HG02973 (cell line): ENCODE measurements at regions not wholly inside any gene's neighbourhood (a gene's known extent, or its start where the extent isn't known, plus 50 kb on each side); places are given as distances from the start of the nearest gene placed in this dataset.

ENCODE experiments used
- ATAC-seq: cut with Tn5 transposase; IDR thresholded peaks from one replicate; pipeline ENCODE4 v1.9.1; 2021; ENCODE audit warnings: moderate library complexity; ENCODE audit not compliant: unreplicated experiment

GRCh38 chr2:7281231-7282201 lies 364.3 kb downstream of the RNF144A start:
- peak; percentile 43 for ATAC-seq

GRCh38 chr2:7286120-7286519 lies 368.9 kb downstream of the RNF144A start:
- no peak for ATAC-seq

- ATAC-seq: no peak
Observed at GRCh38 chr2:7288484-7288883, 371.3 kb downstream of the RNF144A start.

GRCh38 chr2:7289697-7290096 lies 372.5 kb downstream of the RNF144A start:
- ATAC-seq: no peak

GRCh38 chr2:7292154-7292691 lies 375.0 kb downstream of the RNF144A start:
- ATAC-seq: no peak

- ATAC-seq: no peak
Observed at GRCh38 chr2:7309582-7309981, 392.4 kb downstream of the RNF144A start.

GRCh38 chr2:7324706-7325105 lies 407.5 kb downstream of the RNF144A start:
- no peak for ATAC-seq

- ATAC-seq: no peak
Observed at GRCh38 chr2:7325186-7325585, 408.0 kb downstream of the RNF144A start.

- no peak for ATAC-seq
Observed at GRCh38 chr2:7329465-7329864, 412.3 kb downstream of the RNF144A start.

GRCh38 chr2:7333189-7333765 lies 416.1 kb downstream of the RNF144A start:
- ATAC-seq: no peak

- no peak for ATAC-seq
Observed at GRCh38 chr2:7333960-7334493, 416.8 kb downstream of the RNF144A start.

GRCh38 chr2:7338961-7339360 lies 421.7 kb downstream of the RNF144A start:
- no peak for ATAC-seq

- no peak for ATAC-seq
Observed at GRCh38 chr2:7346336-7346735, 429.1 kb downstream of the RNF144A start.

- no peak for ATAC-seq
Observed at GRCh38 chr2:7348761-7349160, 431.5 kb downstream of the RNF144A start.

- no peak for ATAC-seq
Observed at GRCh38 chr2:7352191-7352590, 435.0 kb downstream of the RNF144A start.

GRCh38 chr2:7353571-7353970 lies 436.4 kb downstream of the RNF144A start:
- ATAC-seq: no peak

GRCh38 chr2:7355781-7356180 lies 438.6 kb downstream of the RNF144A start:
- ATAC-seq: no peak

GRCh38 chr2:7356909-7357584 lies 439.8 kb downstream of the RNF144A start:
- no peak for ATAC-seq

GRCh38 chr2:7357993-7358392 lies 440.8 kb downstream of the RNF144A start:
- no peak for ATAC-seq

GRCh38 chr2:7358865-7359447 lies 441.7 kb downstream of the RNF144A start:
- ATAC-seq: no peak

GRCh38 chr2:7363906-7364305 lies 446.7 kb downstream of the RNF144A start:
- no peak for ATAC-seq
